A549 (cell line): ENCODE measurements at regions not wholly inside any gene's neighbourhood (a gene's known extent, or its start where the extent isn't known, plus 50 kb on each side); places are given as distances from the start of the nearest gene placed in this dataset.

Experiments
- EP300 ChIP-seq, 2 experiments: fragments of >200 bp; sonication (Bioruptor Twin); formaldehyde crosslinking; IDR thresholded peaks; 2 replicates in 1 of 2; 3 replicates in 1 of 2; pipeline ENCODE4 v1.6.1; 2016 to 2017
- NFE2L2 ChIP-seq: fragments of 150-350 bp; conservative IDR thresholded peaks from 2 replicates; pipeline ENCODE4 v1.6.1; 2014; ENCODE audit warnings: low read length
- NR3C1 ChIP-seq: fragments of >200 bp; sonication (Bioruptor Twin); formaldehyde crosslinking; IDR thresholded peaks from 3 replicates; pipeline ENCODE4 v1.6.1; 2017
- RCOR1 ChIP-seq: fragments of 150-350 bp; IDR thresholded peaks from 2 replicates; pipeline ENCODE4 v1.6.1; 2014; ENCODE audit warnings: antibody characterized with exemption, low read length, low read depth
- TF ChIP-seq, protein P1 (sequence below): fragments of >200 bp; sonication (Bioruptor Twin); formaldehyde crosslinking; IDR thresholded peaks from 3 replicates; pipeline ENCODE4 v1.5.1; 2016

DNA sequence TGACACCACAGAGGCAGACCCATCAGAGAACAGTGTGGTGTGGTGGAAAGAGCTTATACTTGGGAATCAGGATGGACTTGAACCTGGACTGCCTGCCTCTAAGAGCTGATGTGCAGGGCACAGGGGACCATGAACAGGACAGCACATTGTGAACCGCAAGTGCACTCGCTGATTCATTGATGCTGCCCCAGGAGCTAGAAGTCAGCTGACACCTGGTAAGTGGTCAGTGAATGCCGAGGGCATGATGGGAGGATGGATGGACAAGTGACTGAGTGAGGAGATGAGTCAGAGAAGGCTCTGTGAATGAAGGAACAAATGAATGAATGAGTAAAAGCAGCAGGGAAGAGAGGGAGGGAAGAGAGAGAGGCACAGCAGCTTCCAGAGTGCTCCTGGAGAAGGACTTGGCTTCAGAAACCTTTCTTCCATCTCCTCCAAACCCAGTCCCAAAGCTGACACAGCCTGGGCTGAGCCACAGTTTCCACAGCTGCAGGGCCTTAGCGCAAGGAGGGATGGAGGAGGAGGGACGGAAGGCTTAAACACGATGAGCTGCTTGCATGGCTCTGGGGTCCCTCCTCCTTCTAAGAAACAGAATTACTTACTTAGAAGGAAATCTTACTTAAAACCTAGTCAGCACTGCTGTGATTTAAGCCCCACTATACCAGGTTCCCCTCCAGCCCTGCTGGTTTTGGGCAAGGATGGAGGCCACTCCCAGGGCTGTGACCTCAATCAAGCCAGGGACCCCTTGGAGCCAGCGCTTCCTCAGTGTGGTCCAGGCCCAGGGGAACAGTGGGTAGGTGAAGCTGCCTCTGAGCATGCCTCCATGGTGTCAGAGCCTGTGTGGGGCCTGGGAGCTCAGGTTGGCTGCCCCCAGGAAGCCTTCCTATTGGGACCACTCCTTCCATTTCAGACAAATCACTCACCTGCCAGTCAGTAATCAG, 184.6 kb downstream of the TMEM132E start:
- no peak for TF ChIP-seq RCOR1
- TF ChIP-seq NR3C1 = no peak
- TF ChIP-seq NFE2L2 = no peak
- TF ChIP-seq EP300 (IDR thresholded peaks at IDR 0.05) = no peak
- TF ChIP-seq, protein P1, sequence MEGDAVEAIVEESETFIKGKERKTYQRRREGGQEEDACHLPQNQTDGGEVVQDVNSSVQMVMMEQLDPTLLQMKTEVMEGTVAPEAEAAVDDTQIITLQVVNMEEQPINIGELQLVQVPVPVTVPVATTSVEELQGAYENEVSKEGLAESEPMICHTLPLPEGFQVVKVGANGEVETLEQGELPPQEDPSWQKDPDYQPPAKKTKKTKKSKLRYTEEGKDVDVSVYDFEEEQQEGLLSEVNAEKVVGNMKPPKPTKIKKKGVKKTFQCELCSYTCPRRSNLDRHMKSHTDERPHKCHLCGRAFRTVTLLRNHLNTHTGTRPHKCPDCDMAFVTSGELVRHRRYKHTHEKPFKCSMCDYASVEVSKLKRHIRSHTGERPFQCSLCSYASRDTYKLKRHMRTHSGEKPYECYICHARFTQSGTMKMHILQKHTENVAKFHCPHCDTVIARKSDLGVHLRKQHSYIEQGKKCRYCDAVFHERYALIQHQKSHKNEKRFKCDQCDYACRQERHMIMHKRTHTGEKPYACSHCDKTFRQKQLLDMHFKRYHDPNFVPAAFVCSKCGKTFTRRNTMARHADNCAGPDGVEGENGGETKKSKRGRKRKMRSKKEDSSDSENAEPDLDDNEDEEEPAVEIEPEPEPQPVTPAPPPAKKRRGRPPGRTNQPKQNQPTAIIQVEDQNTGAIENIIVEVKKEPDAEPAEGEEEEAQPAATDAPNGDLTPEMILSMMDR = no peak
